ENCODE measurements at regions not wholly inside any gene's neighbourhood (a gene's known extent, or its start where the extent isn't known, plus 50 kb on each side); places are given as distances from the start of the nearest gene placed in this dataset.

DNA sequence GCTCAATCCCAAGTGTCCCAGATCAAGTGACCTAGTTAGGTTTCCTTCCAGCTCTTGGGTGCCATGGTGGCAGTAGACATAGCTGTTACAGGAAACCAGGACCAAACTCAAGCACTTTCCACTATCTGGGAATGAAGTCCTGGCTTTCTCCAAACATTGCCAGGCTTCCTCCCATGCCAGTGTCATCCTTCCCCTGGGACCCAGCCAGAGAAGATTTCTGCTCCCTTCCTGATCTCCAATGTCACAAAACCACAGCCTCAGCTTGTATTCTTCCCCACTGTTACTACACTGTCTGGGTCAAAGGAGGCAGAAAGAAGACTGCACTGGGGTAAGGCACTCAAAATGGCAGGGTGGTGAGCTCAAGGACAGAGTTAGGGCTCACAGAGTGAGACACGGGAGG lies 347.1 kb downstream of the TNS1 start:
- Histone ChIP-seq H3F3A (ENCODE audit: control insufficient read depth, insufficient read depth) (no peaks in the 10 kb centered on the region), H3K4me1 (ENCODE audit: control insufficient read depth, low read length) (no peaks in the 10 kb centered on the region), H3K27ac (ENCODE audit: low read depth, low read length) (no peak overlapping the region), H3K4me2 (ENCODE audit: low read length) (no peak overlapping the region), H4K20me1 (ENCODE audit: control insufficient read depth, insufficient read depth, low read depth, low read length) (no peaks in the 10 kb centered on the region), H3K9me3 (ENCODE audit: control insufficient read depth, insufficient read depth, low read length) (no peaks in the 10 kb centered on the region), H3K79me2 (ENCODE audit: control insufficient read depth, low read length) (no peaks in the 10 kb centered on the region), H3K9me2 (replicated peaks; ENCODE audit: control insufficient read depth, low read length) (no peaks in the 10 kb centered on the region), H3K27me3 (ENCODE audit: control insufficient read depth, low read length) (peaks cover 17% of the 10 kb centered on the region; the same call in 1 of the 2 replicates), H3K36me3 (ENCODE audit: control insufficient read depth, low read length) (no peaks in the 10 kb centered on the region), H3K4me3 (ENCODE audit: low read length) (no peak overlapping the region)
- TF ChIP-seq, protein P1, sequence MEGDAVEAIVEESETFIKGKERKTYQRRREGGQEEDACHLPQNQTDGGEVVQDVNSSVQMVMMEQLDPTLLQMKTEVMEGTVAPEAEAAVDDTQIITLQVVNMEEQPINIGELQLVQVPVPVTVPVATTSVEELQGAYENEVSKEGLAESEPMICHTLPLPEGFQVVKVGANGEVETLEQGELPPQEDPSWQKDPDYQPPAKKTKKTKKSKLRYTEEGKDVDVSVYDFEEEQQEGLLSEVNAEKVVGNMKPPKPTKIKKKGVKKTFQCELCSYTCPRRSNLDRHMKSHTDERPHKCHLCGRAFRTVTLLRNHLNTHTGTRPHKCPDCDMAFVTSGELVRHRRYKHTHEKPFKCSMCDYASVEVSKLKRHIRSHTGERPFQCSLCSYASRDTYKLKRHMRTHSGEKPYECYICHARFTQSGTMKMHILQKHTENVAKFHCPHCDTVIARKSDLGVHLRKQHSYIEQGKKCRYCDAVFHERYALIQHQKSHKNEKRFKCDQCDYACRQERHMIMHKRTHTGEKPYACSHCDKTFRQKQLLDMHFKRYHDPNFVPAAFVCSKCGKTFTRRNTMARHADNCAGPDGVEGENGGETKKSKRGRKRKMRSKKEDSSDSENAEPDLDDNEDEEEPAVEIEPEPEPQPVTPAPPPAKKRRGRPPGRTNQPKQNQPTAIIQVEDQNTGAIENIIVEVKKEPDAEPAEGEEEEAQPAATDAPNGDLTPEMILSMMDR (IDR thresholded peaks at IDR 0.05; ENCODE audit: low read depth, low read length, poor library complexity, severe bottlenecking), result no peak
- TF ChIP-seq EZH2phosphoT487 (IDR thresholded peaks at IDR 0.05; ENCODE audit: borderline replicate concordance, low read length), result no peak

GRCh38 chr2:217654168-217654567 lies 348.6 kb downstream of the TNS1 start:
- Histone ChIP-seq H3K9me3 (ENCODE audit: control insufficient read depth, insufficient read depth, low read length) (no peaks in the 10 kb centered on the region), H4K20me1 (ENCODE audit: control insufficient read depth, insufficient read depth, low read depth, low read length) (no peaks in the 10 kb centered on the region), H3K4me1 (ENCODE audit: control insufficient read depth, low read length) (no peaks in the 10 kb centered on the region), H3K4me3 (ENCODE audit: low read length) (no peak overlapping the region), H3K4me2 (ENCODE audit: low read length) (no peak overlapping the region), H3K27me3 (ENCODE audit: control insufficient read depth, low read length) (peaks cover 12% of the 10 kb centered on the region; the same call in 1 of the 2 replicates), H3F3A (ENCODE audit: control insufficient read depth, insufficient read depth) (no peaks in the 10 kb centered on the region), H3K27ac (ENCODE audit: low read depth, low read length) (no peak overlapping the region), H3K36me3 (ENCODE audit: control insufficient read depth, low read length) (no peaks in the 10 kb centered on the region), H3K79me2 (ENCODE audit: control insufficient read depth, low read length) (no peaks in the 10 kb centered on the region), H3K9me2 (replicated peaks; ENCODE audit: control insufficient read depth, low read length) (no peaks in the 10 kb centered on the region)
- no peak for TF ChIP-seq EZH2phosphoT487 (IDR thresholded peaks at IDR 0.05; ENCODE audit: borderline replicate concordance, low read length)
- TF ChIP-seq, protein P1 (IDR thresholded peaks at IDR 0.05; ENCODE audit: low read depth, low read length, poor library complexity, severe bottlenecking), result no peak

DNA sequence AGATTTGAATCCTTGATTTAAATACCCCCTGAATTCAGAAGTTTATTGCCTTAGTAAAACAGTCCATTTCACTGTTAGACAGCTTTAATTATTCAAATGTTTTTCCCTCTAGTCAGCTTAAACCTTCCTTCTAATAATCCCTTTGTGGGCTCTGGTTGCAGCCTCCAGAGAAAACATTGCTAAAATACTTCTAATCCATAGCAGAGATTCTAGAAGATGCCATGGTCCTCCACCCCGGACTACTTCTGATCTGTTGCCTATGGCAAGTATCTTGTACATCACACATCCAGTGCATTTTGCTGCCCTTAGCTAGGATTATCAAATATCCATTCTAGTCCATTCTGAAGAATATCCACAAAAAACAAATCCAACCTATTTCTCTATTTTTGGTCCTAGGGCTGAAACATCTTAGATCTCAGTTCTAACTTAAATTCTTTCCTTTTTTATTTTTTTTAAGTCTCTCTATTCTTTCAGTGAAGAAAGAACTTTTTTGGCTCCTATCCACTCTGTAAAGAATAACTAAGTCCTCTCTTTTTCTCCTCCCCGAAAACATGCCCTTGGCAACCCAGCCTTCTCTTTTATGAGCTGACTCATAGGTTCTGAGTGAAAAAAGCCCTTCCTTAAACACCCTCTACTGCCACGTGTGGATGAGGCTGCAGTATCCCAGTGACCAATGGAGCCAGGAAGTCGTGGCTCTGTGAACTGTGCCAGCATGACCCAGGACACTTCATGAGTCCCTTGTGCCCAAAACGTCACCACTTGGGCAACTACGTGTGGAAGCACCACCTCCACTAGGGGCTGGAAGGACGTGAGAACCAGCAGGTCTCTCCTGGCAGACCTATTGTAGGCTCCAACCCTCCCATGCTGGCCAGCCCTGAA lies 349.8 kb downstream of the TNS1 start:
- H3K9me3 ChIP-seq (ENCODE audit: control insufficient read depth, insufficient read depth, low read length), result no peaks in the 10 kb centered on the region
- H3F3A ChIP-seq (ENCODE audit: control insufficient read depth, insufficient read depth), result no peaks in the 10 kb centered on the region
- no peaks in the 10 kb centered on the region for H3K36me3 ChIP-seq (ENCODE audit: control insufficient read depth, low read length)
- H3K9me2 ChIP-seq (replicated peaks; ENCODE audit: control insufficient read depth, low read length), result no peaks in the 10 kb centered on the region
- H4K20me1 ChIP-seq (ENCODE audit: control insufficient read depth, insufficient read depth, low read depth, low read length), result no peaks in the 10 kb centered on the region
- no peaks in the 10 kb centered on the region for H3K4me1 ChIP-seq (ENCODE audit: control insufficient read depth, low read length)
- no peak for TF ChIP-seq EZH2phosphoT487 (IDR thresholded peaks at IDR 0.05; ENCODE audit: borderline replicate concordance, low read length)
- TF ChIP-seq, protein P1 (IDR thresholded peaks at IDR 0.05; ENCODE audit: low read depth, low read length, poor library complexity, severe bottlenecking), result no peak
- no peak overlapping the region for H3K4me2 ChIP-seq (ENCODE audit: low read length)
- peaks cover 9% of the 10 kb centered on the region; the same call in 1 of the 2 replicates for H3K27me3 ChIP-seq (ENCODE audit: control insufficient read depth, low read length)
- no peak overlapping the region for H3K27ac ChIP-seq (ENCODE audit: low read depth, low read length)
- no peak overlapping the region for H3K4me3 ChIP-seq (ENCODE audit: low read length)
- no peaks in the 10 kb centered on the region for H3K79me2 ChIP-seq (ENCODE audit: control insufficient read depth, low read length)

Data from DOHH2 (cell line).